ENCODE measurements at regions not wholly inside any gene's neighbourhood (a gene's known extent, or its start where the extent isn't known, plus 50 kb on each side); places are given as distances from the start of the nearest gene placed in this dataset.

DNA sequence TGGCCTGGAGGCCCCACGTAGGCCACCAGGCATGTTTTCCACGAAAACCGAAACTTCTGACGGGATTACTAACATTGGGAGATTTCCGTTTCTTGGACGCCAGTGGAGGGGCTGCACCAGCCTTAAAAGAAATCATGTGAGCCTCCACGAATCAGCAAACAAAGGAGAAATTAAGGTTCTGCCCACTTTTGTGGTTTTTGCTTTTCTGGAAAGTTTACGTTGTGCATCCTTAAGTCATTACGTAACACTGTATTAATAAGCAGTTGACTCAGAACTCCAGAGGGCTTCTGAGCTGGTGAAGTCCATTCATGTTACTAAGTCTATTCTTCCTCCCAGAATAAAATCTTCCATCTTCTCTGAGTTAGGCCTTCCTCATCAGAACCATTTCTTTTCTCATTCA is 168.5 kb downstream of the PSMG1 start:
- TF ChIP-seq, protein P1, sequence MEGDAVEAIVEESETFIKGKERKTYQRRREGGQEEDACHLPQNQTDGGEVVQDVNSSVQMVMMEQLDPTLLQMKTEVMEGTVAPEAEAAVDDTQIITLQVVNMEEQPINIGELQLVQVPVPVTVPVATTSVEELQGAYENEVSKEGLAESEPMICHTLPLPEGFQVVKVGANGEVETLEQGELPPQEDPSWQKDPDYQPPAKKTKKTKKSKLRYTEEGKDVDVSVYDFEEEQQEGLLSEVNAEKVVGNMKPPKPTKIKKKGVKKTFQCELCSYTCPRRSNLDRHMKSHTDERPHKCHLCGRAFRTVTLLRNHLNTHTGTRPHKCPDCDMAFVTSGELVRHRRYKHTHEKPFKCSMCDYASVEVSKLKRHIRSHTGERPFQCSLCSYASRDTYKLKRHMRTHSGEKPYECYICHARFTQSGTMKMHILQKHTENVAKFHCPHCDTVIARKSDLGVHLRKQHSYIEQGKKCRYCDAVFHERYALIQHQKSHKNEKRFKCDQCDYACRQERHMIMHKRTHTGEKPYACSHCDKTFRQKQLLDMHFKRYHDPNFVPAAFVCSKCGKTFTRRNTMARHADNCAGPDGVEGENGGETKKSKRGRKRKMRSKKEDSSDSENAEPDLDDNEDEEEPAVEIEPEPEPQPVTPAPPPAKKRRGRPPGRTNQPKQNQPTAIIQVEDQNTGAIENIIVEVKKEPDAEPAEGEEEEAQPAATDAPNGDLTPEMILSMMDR (IDR thresholded peaks at IDR 0.05; ENCODE audit: extremely low read depth, missing control alignments), result no peak
- no peak for DNase-seq (ENCODE audit: low spot score)

DNA sequence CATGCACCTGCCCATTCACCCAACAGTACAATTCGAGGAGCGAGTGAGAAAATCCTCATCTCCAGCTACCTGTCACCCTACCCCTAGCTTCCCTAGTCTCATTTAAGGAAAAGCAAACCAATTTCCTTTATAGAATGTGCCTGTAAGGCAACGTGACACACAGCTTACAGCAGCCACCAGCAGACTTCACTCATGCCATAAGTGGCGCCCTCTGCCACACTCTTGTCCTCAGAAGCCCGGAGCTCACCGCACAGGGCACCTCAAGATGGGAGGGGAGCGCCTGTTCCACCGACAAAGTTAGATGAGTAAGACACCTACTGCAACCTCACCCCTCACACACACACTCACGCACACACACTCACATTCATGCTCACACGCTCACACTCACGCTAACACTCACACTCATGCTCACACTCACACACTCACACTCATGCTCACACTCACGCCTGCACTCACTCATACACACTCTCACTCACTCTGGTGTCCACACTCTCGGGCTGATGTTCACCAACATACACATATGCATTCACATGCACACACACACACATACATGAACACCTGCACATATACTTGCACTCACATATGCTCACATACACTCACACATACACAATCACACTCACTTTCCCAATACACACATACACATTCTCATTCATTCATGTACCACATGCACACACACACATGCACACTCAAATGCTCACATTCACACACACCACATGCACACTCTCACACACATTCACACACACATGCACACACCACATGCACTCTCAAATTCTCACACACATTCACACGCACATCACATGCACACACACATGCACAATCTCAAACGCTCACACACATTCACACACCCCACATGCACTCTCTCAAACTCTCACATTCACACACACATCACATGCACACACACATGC is 170.7 kb downstream of the PSMG1 start:
- TF ChIP-seq, protein P1 (IDR thresholded peaks at IDR 0.05; ENCODE audit: extremely low read depth, missing control alignments), result no peak
- DNase-seq (ENCODE audit: low spot score), result no peak

DNA sequence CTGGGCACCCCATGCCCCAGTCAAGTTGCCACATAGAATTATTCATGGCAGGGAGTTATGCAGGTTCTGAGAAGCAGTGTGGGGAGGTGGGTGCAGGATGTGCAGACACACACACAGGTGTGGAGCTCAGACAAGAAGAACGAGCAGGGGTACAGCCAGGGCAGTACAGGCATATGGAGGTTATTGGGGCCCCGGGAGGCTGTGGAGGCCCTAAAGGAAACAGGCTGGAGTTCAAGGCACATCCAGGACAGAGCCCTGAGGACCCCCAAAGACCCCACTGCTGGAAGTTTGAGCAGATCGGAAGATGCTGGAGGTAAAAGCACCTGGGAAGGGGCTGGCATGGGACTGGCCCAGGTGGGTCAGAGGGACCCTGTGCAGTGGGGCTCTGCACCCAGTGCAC is 171.3 kb downstream of the PSMG1 start:
- TF ChIP-seq, protein P1 (IDR thresholded peaks at IDR 0.05; ENCODE audit: extremely low read depth, missing control alignments), result no peak
- DNase-seq (ENCODE audit: low spot score), result no peak

DNA sequence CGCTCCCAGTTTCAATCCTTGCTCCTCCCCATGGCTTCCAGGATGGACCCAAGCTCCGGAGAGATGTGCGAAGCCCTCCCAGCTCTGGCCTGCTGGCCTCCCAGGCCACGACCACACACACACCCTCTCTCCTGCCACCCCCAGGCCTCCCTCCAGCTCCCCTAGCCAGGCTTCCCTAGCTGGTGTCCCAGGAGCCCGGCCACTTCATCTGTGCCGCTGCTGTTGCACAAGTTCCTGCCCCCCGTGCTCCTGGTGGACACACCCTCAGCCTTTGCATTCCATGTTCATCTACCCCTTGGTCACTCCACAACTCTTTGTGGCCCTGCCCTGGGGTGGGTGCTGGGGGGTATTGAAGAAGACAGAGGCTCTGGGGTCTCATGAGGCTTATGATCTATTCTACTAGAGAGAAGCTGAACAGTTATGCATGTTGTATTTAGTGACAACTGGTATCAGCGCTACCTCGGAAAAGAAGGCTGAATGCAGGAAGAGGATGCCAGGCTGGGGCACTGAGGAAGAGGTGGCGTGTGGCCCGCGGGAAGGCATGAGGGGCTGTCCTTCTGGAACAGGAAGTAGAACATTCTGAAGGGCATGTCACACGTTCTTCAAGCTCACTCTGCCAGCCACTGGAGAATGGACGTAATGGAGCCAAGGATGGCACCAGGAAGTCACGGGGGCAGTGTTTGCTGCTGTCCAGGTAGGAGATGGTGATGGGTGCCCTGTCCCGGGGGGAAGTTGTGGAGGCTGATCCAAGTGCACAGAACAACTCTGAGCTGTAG is 172.4 kb downstream of the PSMG1 start:
- no peak for DNase-seq (ENCODE audit: low spot score)
- TF ChIP-seq, protein P1 (IDR thresholded peaks at IDR 0.05; ENCODE audit: extremely low read depth, missing control alignments), result no peak

DNA sequence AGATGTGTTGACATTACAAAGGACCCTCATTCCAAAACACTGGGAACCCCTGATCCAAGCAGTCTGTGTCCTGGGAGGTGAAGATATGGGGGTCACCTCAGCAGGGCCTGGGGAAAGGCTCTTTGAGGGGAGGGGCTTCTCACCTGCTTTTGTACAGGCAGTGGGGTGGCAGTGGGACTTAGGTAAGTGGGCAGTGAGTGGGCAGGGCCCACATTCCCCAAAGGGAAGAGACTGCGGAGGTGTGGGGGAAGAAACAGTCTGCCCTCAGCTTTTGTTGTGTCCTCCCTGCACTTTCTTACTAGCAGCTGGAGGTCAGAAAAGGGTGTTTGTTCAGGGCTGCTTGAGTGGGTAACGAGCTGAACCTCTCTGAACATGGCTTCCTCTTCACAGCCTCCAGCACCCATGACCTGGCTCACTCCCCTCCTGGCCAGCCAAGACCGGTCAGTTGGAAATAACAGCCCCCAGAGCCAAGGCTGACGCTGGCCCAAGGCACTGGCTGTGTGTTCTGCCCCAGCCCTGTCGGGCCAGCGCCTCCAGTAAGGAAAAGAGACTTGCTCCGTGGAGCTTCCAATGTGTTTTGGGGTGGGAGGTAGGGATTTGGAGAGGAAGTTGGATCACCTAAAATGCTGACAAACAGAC is 173.5 kb downstream of the PSMG1 start:
- TF ChIP-seq, protein P1 (IDR thresholded peaks at IDR 0.05; ENCODE audit: extremely low read depth, missing control alignments), result no peak

DNA sequence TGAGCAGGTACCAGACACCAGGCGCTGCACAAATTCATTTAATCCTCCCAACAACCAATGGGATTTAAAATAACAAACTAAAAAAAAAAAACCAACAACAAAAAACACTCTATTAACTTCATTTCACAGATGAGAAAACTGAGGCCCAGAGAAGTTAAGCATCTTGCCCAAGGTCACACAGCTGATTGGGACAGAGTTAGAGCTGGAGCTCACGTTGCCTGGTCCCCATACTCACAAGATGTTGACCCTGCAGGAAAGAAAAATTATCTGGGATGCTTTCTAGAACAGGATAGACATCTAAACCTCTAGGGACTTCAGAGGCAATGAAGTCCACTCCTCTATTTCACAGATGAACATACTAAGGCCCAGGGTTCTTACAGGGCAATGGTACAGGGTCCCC is 175.3 kb downstream of the PSMG1 start:
- DNase-seq (ENCODE audit: low spot score), result no peak
- TF ChIP-seq, protein P1 (IDR thresholded peaks at IDR 0.05; ENCODE audit: extremely low read depth, missing control alignments), result no peak

More for the DNA sequence above, 173.5 kb downstream of the PSMG1 start:
- no peak for DNase-seq (ENCODE audit: low spot score)
